Mucosa of descending colon (tissue), 3 donors: ENCODE measurements at regions not wholly inside any gene's neighbourhood (a gene's known extent, or its start where the extent isn't known, plus 50 kb on each side); places are given as distances from the start of the nearest gene placed in this dataset.

Source experiments
- ATAC-seq: fragments of 200-7000 bp; cut with Tn5 transposase; one replicate; pipeline ENCODE4 v1.9.1; 2020; ENCODE audit warnings: mild to moderate bottlenecking, moderate library complexity
- DNase-seq, 3 donors: peaks; one replicate each; pipeline ENCODE4 v3.0.0-alpha.2; 2020
- H3K36me3 ChIP-seq: fragments of 200-600 bp; one replicate; pipeline ENCODE4 v1.8.0; 2021; ENCODE audit warnings: low read depth, mild to moderate bottlenecking
- H3K4me1 ChIP-seq: fragments of 200-600 bp; one replicate; pipeline ENCODE4 v1.8.0; 2021; ENCODE audit warnings: low read depth, mild to moderate bottlenecking
- H3K4me3 ChIP-seq: fragments of 200-600 bp; one replicate; pipeline ENCODE4 v1.8.0; 2021; ENCODE audit warnings: mild to moderate bottlenecking
- H3K9me3 ChIP-seq: fragments of 200-600 bp; one replicate; pipeline ENCODE4 v1.8.0; 2021; ENCODE audit warnings: mild to moderate bottlenecking
- intact Hi-C, 2 donors: fragments of 100-400 bp; cut with DNase I in 1 of 2; cut with micrococcal nuclease in 1 of 2; formaldehyde crosslinking; loops; one replicate each; pipeline versions ENCODE4 v1.11.0 to v1.11.1; 2022; cut with DNase I, micrococcal nuclease
- TF ChIP-seq, protein P1 (sequence below): fragments of 200-600 bp; IDR thresholded peaks from one replicate; pipeline ENCODE4 v1.8.0; 2022; ENCODE audit warnings: antibody characterized with exemption, mild to moderate bottlenecking
- donor health status: DM: no; HTN: no; CAD: no; lungs with moderate emphysema.
- donor health status: DM: no; HTN: no; CAD: no.
- donor health status: DM: no; HTN: yes; CAD: no.

DNA sequence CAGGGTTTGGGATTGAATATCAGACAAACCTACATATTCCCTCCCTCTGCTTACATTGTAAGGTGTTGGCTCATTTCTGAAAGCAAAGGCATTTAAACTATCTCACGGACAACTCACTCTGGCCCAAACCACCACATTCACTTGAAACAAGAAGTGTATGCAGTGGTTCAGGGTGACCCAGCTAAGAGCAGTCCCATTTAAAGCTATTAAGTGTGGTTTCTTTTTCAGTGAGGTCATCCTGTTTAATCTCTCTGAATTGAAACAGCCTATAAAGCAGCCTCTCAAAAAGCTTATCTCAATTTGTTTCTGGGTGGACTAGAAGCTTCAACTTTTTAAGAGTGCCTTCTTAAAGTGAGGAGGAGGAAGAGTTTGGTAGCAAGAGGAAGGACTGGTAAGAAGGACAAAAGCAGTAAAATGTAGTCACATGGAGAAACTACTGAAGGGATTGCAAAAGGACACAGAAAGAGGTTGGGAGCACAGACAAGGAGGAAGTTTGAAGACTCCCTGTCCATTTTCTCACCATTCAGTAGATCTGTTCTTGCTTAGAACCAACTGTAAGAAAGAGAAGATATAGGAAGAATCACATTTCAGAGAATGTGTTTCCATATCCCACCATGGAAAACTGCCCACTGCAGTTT lies 151.6 kb downstream of the TMCO5A start:
- intact Hi-C loops: no loop called here

DNA sequence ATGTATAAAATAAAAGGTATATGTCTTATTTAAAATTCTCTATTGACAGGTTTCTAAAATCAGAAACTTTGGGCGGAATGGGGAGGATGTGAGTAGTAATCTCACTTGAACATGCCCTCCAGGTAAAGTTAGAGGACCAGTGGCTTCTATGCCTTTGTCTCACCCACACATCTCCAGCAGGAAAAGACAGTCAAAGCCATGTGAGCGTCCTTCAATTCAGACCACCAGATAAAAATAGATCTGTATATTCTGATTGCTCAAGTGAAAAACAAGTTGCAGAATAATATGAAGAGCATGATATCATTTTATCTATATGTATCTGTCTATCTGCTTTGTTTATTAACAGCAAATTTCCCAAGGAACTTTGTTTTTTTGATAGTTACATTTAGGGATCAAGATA lies 152.2 kb downstream of the TMCO5A start:
- TF ChIP-seq, protein P1, sequence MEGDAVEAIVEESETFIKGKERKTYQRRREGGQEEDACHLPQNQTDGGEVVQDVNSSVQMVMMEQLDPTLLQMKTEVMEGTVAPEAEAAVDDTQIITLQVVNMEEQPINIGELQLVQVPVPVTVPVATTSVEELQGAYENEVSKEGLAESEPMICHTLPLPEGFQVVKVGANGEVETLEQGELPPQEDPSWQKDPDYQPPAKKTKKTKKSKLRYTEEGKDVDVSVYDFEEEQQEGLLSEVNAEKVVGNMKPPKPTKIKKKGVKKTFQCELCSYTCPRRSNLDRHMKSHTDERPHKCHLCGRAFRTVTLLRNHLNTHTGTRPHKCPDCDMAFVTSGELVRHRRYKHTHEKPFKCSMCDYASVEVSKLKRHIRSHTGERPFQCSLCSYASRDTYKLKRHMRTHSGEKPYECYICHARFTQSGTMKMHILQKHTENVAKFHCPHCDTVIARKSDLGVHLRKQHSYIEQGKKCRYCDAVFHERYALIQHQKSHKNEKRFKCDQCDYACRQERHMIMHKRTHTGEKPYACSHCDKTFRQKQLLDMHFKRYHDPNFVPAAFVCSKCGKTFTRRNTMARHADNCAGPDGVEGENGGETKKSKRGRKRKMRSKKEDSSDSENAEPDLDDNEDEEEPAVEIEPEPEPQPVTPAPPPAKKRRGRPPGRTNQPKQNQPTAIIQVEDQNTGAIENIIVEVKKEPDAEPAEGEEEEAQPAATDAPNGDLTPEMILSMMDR: no peak
- Histone ChIP-seq H3K36me3 (no peaks in the 10 kb centered on the region), H3K9me3 (no peaks in the 10 kb centered on the region), H3K4me1 (no peaks in the 10 kb centered on the region), H3K4me3 (no peak overlapping the region)
- no peak for ATAC-seq
- intact Hi-C loops: no loop called here
- DNase-seq: no peak

More for the DNA sequence above, 151.6 kb downstream of the TMCO5A start:
- Histone ChIP-seq H3K4me1 (no peaks in the 10 kb centered on the region), H3K9me3 (no peaks in the 10 kb centered on the region), H3K36me3 (no peaks in the 10 kb centered on the region), H3K4me3 (no peak overlapping the region)
- ATAC-seq: peak; percentile 39
- no peak for DNase-seq
- TF ChIP-seq, protein P1: no peak

DNA sequence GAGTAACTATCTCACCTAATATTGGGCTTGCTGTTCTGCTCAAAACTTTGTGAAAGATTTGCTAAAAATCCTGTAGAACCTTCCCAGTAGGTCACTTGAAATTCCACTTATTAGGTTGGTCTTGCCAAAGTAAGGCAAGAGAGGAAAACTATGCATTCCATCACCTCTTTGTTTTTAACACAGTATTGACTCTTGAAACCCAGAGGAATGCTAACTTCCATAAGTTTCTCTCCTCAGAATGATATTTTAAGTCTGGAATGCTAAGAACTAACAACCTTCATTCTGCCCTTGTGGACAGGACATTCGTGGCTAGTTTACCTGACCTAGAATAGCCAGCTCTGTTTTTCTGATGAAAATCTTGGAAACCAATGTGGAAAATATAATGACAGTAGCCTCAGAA lies 154.5 kb downstream of the TMCO5A start:
- Histone ChIP-seq H3K4me1 (no peaks in the 10 kb centered on the region), H3K36me3 (no peaks in the 10 kb centered on the region), H3K4me3 (no peak overlapping the region), H3K9me3 (no peaks in the 10 kb centered on the region)
- DNase-seq (no peak), ATAC-seq (no peak)
- TF ChIP-seq, protein P1: no peak
- intact Hi-C loops: no loop called here

GRCh38 chr15:38090223-38090622 lies 155.8 kb downstream of the TMCO5A start:
- H3K4me3 ChIP-seq: no peak overlapping the region
- intact Hi-C loops: no loop called here
- TF ChIP-seq, protein P1: no peak
- no peaks in the 10 kb centered on the region for H3K9me3 ChIP-seq
- no peaks in the 10 kb centered on the region for H3K36me3 ChIP-seq
- no peaks in the 10 kb centered on the region for H3K4me1 ChIP-seq
- ATAC-seq: no peak
- DNase-seq: no peak

DNA sequence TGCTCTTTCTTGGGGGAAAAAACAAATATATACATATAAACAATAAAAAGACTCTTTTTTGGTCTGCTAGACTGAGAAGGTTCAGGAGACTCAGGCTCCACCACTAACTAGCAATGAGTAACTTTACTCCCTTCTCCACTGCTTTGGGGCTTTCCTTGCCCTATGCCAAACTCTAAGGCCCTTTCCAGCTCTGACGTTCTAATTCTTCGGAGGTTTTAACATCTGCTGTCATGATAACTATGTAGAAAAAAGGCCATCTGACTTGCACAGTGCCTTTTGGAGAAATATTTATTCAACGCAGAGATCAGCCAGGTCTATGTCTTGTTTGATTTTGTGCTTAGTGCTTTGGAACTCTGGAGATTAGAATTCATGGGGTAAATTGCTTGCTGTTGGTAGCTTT lies 156.2 kb downstream of the TMCO5A start:
- TF ChIP-seq, protein P1: no peak
- ATAC-seq (no peak), DNase-seq (no peak)
- Histone ChIP-seq H3K4me3 (no peak overlapping the region), H3K4me1 (no peaks in the 10 kb centered on the region), H3K36me3 (no peaks in the 10 kb centered on the region), H3K9me3 (no peaks in the 10 kb centered on the region)
- intact Hi-C loops: no loop called here
